HCT116 (cell line): ENCODE measurements at regions not wholly inside any gene's neighbourhood (a gene's known extent, or its start where the extent isn't known, plus 50 kb on each side); places are given as distances from the start of the nearest gene placed in this dataset.

ENCODE experiments used
- ATAC-seq: fragments of 200-7000 bp; cut with Tn5 transposase; 2 replicates; pipeline ENCODE4 v1.9.1; 2020; ENCODE audit warnings: mild to moderate bottlenecking, moderate library complexity
- BruUV-seq: library from RNA; stranded (reverse); fragments of 400-500 nt; replicated peaks from 2 replicates; lab custom pipeline; 2021; lab: Mats Ljungman, UMichigan
- CTCF ChIA-PET: fragments of 300-600 bp; sonication (Branson Sonifier 250); formaldehyde crosslinking; loops from one replicate; lab custom pipeline; 2021; ENCODE audit warnings: antibody characterized with exemption; lab: Charles Lee
- POLR2A ChIA-PET: fragments of 300-600, 350-600 bp; sonication (Branson Sonifier 250); formaldehyde crosslinking; loops from one replicate; lab custom pipeline; 2021; ENCODE audit warnings: antibody characterized with exemption; lab: Charles Lee
- RAD21 ChIA-PET, 2 experiments: fragments of 300-600 bp; sonication (Branson Sonifier 250); formaldehyde crosslinking; loops; one replicate each; lab custom pipeline; 2023; ENCODE audit warnings: low total read pairs in 2 of 2; ENCODE audit not compliant: uncharacterized antibody in 2 of 2, unreplicated experiment in 2 of 2, low non-redundant PET in 1 of 2; lab: Charles Lee
- DNase-seq: peaks from one replicate; pipeline ENCODE4 v3.0.0-alpha.2; 2010; ENCODE audit warnings: low read depth, low spot score
- H2AFZ ChIP-seq: fragments of 200-600 bp; shearing (Covaris generic), sonication (generic); 2 replicates; pipeline ENCODE4 v1.6.1; 2017; ENCODE audit warnings: low read depth, mixed run types, mixed read lengths, antibody characterized with exemption, low read length; ENCODE audit not compliant: poor library complexity, severe bottlenecking
- H3K27ac ChIP-seq: 2 replicates; pipeline ENCODE4 v1.5.1; 2012; ENCODE audit warnings: low read depth, low read length
- H3K27me3 ChIP-seq: fragments of 200-600 bp; sonication (generic); 2 replicates; pipeline ENCODE4 v1.6.1; 2016; ENCODE audit warnings: mixed run types, low read length, mixed read lengths; ENCODE audit not compliant: insufficient read depth
- H3K36me3 ChIP-seq, 2 experiments: fragments of 200-500 bp in 1 of 2; fragments of 200-600 bp in 1 of 2; sonication (Bioruptor generic) in 1 of 2; sonication (generic) in 1 of 2; 2 replicates each; pipeline versions ENCODE4 v1.5.1 to v1.6.1; 2014 to 2016; ENCODE audit warnings: low read length in 2 of 2, inconsistent platforms in 1 of 2, mixed read lengths in 1 of 2, mixed run types in 1 of 2; ENCODE audit not compliant: insufficient read depth in 2 of 2, control insufficient read depth in 1 of 2
- H3K4me1 ChIP-seq, 2 experiments: fragments of 200-600 bp in 1 of 2; sonication (generic) in 1 of 2; 2 replicates each; pipeline versions ENCODE4 v1.5.1 to v1.6.1; 2012 to 2017; ENCODE audit warnings: low read length in 2 of 2, inconsistent platforms in 1 of 2, mild to moderate bottlenecking in 1 of 2, mixed read lengths in 1 of 2, mixed run types in 1 of 2, moderate library complexity in 1 of 2; ENCODE audit not compliant: insufficient read depth in 2 of 2, control insufficient read depth in 1 of 2
- H3K4me2 ChIP-seq: fragments of 200-600 bp; sonication (generic); 2 replicates; pipeline ENCODE4 v1.6.1; 2017; ENCODE audit warnings: mixed run types, low read length, mixed read lengths
- H3K4me3 ChIP-seq, 2 experiments: fragments of 200-600 bp in 1 of 2; sonication (generic) in 1 of 2; replicated peaks in 1 of 2; 2 replicates each; pipeline ENCODE4 v1.5.1; 2011 to 2016; ENCODE audit warnings: low read length in 2 of 2, control low read depth in 1 of 2, low read depth in 1 of 2, mild to moderate bottlenecking in 1 of 2, mixed read lengths in 1 of 2, mixed run types in 1 of 2
- H3K79me2 ChIP-seq: fragments of 200-600 bp; sonication (generic); 2 replicates; pipeline ENCODE4 v1.6.1; 2017; ENCODE audit warnings: mild to moderate bottlenecking, mixed run types, low read length, moderate library complexity, mixed read lengths; ENCODE audit not compliant: insufficient read depth
- H3K9ac ChIP-seq: fragments of 200-600 bp; sonication (generic); 2 replicates; pipeline ENCODE4 v1.6.1; 2016; ENCODE audit warnings: low read length, mixed read lengths
- H3K9me2 ChIP-seq: fragments of 200-600 bp; sonication (generic), shearing (Covaris generic); 2 replicates; pipeline ENCODE4 v1.6.1; 2017; ENCODE audit warnings: mixed run types, mild to moderate bottlenecking, moderate library complexity; ENCODE audit not compliant: insufficient read depth
- H3K9me3 ChIP-seq, 2 experiments: fragments of 200-500 bp in 1 of 2; fragments of 200-600 bp in 1 of 2; sonication (Bioruptor generic) in 1 of 2; sonication (generic) in 1 of 2; 2 replicates each; pipeline ENCODE4 v1.6.1; 2014 to 2017; ENCODE audit warnings: low read length in 2 of 2, mixed read lengths in 2 of 2, inconsistent platforms in 1 of 2, low read depth in 1 of 2, mild to moderate bottlenecking in 1 of 2, mixed run types in 1 of 2, moderate library complexity in 1 of 2; ENCODE audit not compliant: control insufficient read depth in 1 of 2, insufficient read depth in 1 of 2
- H4K20me1 ChIP-seq: fragments of 200-600 bp; sonication (generic), shearing (Covaris generic); 2 replicates; pipeline ENCODE4 v1.6.1; 2017; ENCODE audit warnings: mixed run types, mild to moderate bottlenecking, moderate library complexity; ENCODE audit not compliant: insufficient read depth
- CBX3 ChIP-seq: IDR thresholded peaks from 2 replicates; pipeline ENCODE4 v1.6.1; 2012; ENCODE audit warnings: low read depth
- CEBPB ChIP-seq: IDR thresholded peaks from 2 replicates; pipeline ENCODE4 v1.6.1; 2012; ENCODE audit warnings: low read depth
- EGR1 ChIP-seq: IDR thresholded peaks from 2 replicates; pipeline ENCODE4 v1.6.1; 2012; ENCODE audit warnings: low read depth
- ELF1 ChIP-seq: IDR thresholded peaks from 2 replicates; pipeline ENCODE4 v1.6.1; 2012; ENCODE audit warnings: low read depth, borderline replicate concordance
- EZH2 ChIP-seq: fragments of 200-600 bp; sonication (generic); IDR thresholded peaks from 2 replicates; pipeline ENCODE4 v1.6.1; 2017; ENCODE audit warnings: antibody characterized with exemption, mixed run types
- EZH2phosphoT487 ChIP-seq: fragments of 200-600 bp; IDR thresholded peaks from 2 replicates; pipeline ENCODE4 v1.6.1; 2018; ENCODE audit warnings: antibody characterized with exemption, borderline replicate concordance
- FOSL1 ChIP-seq: IDR thresholded peaks from 2 replicates; pipeline ENCODE4 v1.6.1; 2012; ENCODE audit warnings: low read depth
- POLR2A ChIP-seq: IDR thresholded peaks from 2 replicates; pipeline ENCODE4 v1.7.0; 2011; ENCODE audit warnings: borderline replicate concordance; ENCODE audit not compliant: insufficient read depth, insufficient read length; ENCODE audit errors: extremely low read depth
- POLR2AphosphoS5 ChIP-seq: IDR thresholded peaks from 2 replicates; pipeline ENCODE4 v1.6.1; 2011; ENCODE audit warnings: mild to moderate bottlenecking, low read depth, low read length, moderate library complexity
- RAD21 ChIP-seq: IDR thresholded peaks from 2 replicates; pipeline ENCODE4 v1.6.1; 2012; ENCODE audit warnings: low read depth, mild to moderate bottlenecking
- SP1 ChIP-seq: IDR thresholded peaks from 2 replicates; pipeline ENCODE4 v1.6.1; 2012; ENCODE audit warnings: low read depth
- SRF ChIP-seq: IDR thresholded peaks from 2 replicates; pipeline ENCODE4 v1.6.1; 2012; ENCODE audit warnings: low read depth
- TCF7L2 ChIP-seq: IDR thresholded peaks from 2 replicates; pipeline ENCODE4 v1.7.0; 2011; ENCODE audit warnings: borderline replicate concordance, inconsistent platforms; ENCODE audit not compliant: insufficient read depth, insufficient read length; ENCODE audit errors: extremely low read depth
- YY1 ChIP-seq: IDR thresholded peaks from 2 replicates; pipeline ENCODE4 v1.6.1; 2011; ENCODE audit warnings: low read length, low read depth, moderate library complexity, mild to moderate bottlenecking; ENCODE audit not compliant: insufficient replicate concordance; ENCODE audit errors: extremely low read depth
- ZFX ChIP-seq: fragments of 450-650 bp; IDR thresholded peaks from 2 replicates; pipeline ENCODE4 v1.6.1; 2017
- ZNF274 ChIP-seq: fragments of 200-500 bp; sonication (Bioruptor generic); IDR thresholded peaks from 2 replicates; pipeline ENCODE4 v1.6.1; 2014; ENCODE audit warnings: mild to moderate bottlenecking, low read depth, low read length, inconsistent platforms
- intact Hi-C: fragments of 100-400 bp; cut with micrococcal nuclease; formaldehyde crosslinking; loops from 2 replicates; pipeline ENCODE4 v1.10.0; 2022
- TF ChIP-seq, protein P1 (sequence below): IDR thresholded peaks from 2 replicates; pipeline ENCODE4 v1.6.1; 2012
- TF ChIP-seq, protein P2 (sequence below): IDR thresholded peaks from 2 replicates; pipeline ENCODE4 v1.6.1; 2012
- TF ChIP-seq, protein P3 (sequence below): IDR thresholded peaks from 2 replicates; pipeline ENCODE4 v1.6.1; 2011; ENCODE audit warnings: mild to moderate bottlenecking, low read length, moderate library complexity; ENCODE audit not compliant: insufficient replicate concordance; ENCODE audit errors: extremely low read depth

DNA sequence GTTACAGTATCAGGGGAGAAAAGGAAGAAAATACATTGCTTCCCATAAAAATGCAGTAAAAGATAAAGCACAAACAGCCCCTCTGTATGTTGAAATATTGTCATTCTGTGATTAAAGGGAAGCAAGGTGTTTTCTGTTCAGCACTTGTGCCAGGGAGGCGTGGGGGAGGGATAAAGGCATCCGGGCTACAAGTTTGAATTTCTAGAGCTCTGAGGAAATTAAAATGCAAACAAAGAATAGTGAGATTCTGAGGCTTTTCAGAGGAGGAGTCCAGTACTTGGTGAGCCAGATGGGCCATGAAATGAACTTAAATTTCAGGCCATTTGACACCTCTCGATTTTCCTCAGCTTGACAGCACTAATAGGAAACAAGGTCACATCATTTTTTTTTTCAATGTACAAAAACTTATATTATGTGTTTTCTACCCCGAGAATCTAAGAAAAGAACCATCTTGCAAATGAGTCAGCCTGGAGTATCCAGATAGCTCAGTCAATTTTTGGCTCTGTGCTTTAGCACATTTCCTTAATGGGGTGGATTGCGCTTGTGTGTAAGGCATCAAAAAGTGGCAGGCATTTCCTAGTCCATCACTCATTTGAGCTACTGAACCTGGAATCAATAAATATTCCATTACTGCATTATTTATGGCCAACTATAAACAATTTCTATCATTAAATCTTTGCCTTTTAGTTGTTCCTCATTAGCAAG, 640.8 kb upstream of the TBL1XR1 start:
- ChIA-PET POLR2A (no interaction called here), CTCF (no interaction called here), RAD21 (no interaction called here)
- no peaks in the 10 kb centered on the region for H4K20me1 ChIP-seq
- H3K9me3 ChIP-seq: no peaks in the 10 kb centered on the region
- no peaks in the 10 kb centered on the region for H3K36me3 ChIP-seq
- no peaks in the 10 kb centered on the region for H3K9me2 ChIP-seq
- H3K27me3 ChIP-seq: no peaks in the 10 kb centered on the region
- intact Hi-C loops: no loop called here
- BruUV-seq: no TSS peak
- no peak overlapping the region for H3K27ac ChIP-seq
- H3K4me1 ChIP-seq: peaks cover 0 to 18% of the 10 kb centered on the region in 2 experiments; a peak in 2 of 4 replicates
- H3K79me2 ChIP-seq: no peaks in the 10 kb centered on the region
- no peak for ATAC-seq
- DNase-seq: no peak
- H2AFZ ChIP-seq: no peak overlapping the region
- no peak overlapping the region for H3K4me2 ChIP-seq
- no peak overlapping the region for H3K4me3 ChIP-seq
- TF ChIP-seq ELF1: no peak
- no peak for TF ChIP-seq RAD21
- no peak for TF ChIP-seq SP1
- no peak for TF ChIP-seq POLR2A
- no peak for TF ChIP-seq ZFX
- no peak for TF ChIP-seq TCF7L2
- no peak for TF ChIP-seq ZNF274
- no peak for TF ChIP-seq SRF
- no peak for TF ChIP-seq CBX3
- no peak overlapping the region for H3K9ac ChIP-seq

DNA sequence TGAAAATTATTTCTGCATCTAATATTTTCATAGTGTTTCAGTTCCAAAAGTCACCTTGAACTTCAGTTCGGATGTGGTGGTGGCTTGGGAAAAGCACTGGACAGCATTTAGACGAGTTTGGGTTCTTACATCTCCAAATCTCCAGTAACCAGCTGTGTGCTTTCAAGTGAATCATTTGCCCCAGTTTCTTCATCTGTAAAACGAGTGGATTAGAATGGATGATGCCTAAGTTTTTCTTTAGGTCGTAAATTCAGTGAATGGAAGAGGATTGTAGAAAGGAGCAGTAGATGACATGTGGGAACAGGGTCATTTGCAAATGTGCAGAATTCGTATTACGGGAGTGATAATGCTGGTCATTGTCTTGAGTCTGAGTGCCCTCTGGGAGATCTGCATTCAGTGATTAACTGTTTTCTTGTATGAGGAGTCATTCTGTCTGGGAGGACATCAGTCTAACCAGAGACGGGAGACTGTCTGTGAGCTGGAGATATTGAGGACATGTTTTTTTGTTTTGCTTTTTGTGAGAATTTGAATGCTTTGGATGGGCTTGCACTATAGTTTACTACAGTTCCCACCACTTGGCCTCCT, 641.6 kb upstream of the TBL1XR1 start:
- no peak overlapping the region for H3K9ac ChIP-seq
- H3K4me1 ChIP-seq: peaks cover 0 to 18% of the 10 kb centered on the region in 2 experiments; a peak in 2 of 4 replicates
- ChIA-PET POLR2A (no interaction called here), RAD21 (no interaction called here), CTCF (no interaction called here)
- no peaks in the 10 kb centered on the region for H3K27me3 ChIP-seq
- DNase-seq: no peak
- H3K4me2 ChIP-seq: no peak overlapping the region
- intact Hi-C loops: no loop called here
- no peaks in the 10 kb centered on the region for H4K20me1 ChIP-seq
- H3K36me3 ChIP-seq: no peaks in the 10 kb centered on the region
- BruUV-seq: no TSS peak
- H3K4me3 ChIP-seq: no peak overlapping the region
- no peak overlapping the region for H2AFZ ChIP-seq
- TF ChIP-seq EGR1 (no peak), CBX3 (no peak), TCF7L2 (no peak), SP1 (no peak), POLR2AphosphoS5 (no peak), ZNF274 (no peak), EZH2phosphoT487 (no peak), EZH2 (no peak), FOSL1 (no peak), RAD21 (no peak), ELF1 (no peak), CEBPB (no peak), YY1 (no peak)
- TF ChIP-seq, protein P1, sequence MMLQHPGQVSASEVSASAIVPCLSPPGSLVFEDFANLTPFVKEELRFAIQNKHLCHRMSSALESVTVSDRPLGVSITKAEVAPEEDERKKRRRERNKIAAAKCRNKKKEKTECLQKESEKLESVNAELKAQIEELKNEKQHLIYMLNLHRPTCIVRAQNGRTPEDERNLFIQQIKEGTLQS: no peak
- TF ChIP-seq, protein P2, sequence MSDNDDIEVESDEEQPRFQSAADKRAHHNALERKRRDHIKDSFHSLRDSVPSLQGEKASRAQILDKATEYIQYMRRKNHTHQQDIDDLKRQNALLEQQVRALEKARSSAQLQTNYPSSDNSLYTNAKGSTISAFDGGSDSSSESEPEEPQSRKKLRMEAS: no peak
- TF ChIP-seq, protein P3, sequence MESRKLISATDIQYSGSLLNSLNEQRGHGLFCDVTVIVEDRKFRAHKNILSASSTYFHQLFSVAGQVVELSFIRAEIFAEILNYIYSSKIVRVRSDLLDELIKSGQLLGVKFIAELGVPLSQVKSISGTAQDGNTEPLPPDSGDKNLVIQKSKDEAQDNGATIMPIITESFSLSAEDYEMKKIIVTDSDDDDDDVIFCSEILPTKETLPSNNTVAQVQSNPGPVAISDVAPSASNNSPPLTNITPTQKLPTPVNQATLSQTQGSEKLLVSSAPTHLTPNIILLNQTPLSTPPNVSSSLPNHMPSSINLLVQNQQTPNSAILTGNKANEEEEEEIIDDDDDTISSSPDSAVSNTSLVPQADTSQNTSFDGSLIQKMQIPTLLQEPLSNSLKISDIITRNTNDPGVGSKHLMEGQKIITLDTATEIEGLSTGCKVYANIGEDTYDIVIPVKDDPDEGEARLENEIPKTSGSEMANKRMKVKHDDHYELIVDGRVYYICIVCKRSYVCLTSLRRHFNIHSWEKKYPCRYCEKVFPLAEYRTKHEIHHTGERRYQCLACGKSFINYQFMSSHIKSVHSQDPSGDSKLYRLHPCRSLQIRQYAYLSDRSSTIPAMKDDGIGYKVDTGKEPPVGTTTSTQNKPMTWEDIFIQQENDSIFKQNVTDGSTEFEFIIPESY: no peak
- no peak for ATAC-seq
- H3K9me3 ChIP-seq: no peaks in the 10 kb centered on the region
- H3K79me2 ChIP-seq: no peaks in the 10 kb centered on the region
- H3K27ac ChIP-seq: no peak overlapping the region
- no peaks in the 10 kb centered on the region for H3K9me2 ChIP-seq
